ENCODE measurements at regions not wholly inside any gene's neighbourhood (a gene's known extent, or its start where the extent isn't known, plus 50 kb on each side); places are given as distances from the start of the nearest gene placed in this dataset.

- H3K27ac ChIP-seq (ENCODE audit: low read depth, low read length) = no peak overlapping the region
- H2AFZ ChIP-seq (ENCODE audit: low read depth, low read length, poor library complexity, severe bottlenecking) = no peak overlapping the region
- intact Hi-C loops (cut with micrococcal nuclease) = no loop called here
- H4K20me1 ChIP-seq (ENCODE audit: insufficient read depth) = no peaks in the 10 kb centered on the region
- DNase-seq (ENCODE audit: low read depth, low spot score) (no peak), ATAC-seq (no peak)
- TF ChIP-seq SIN3A (IDR thresholded peaks at IDR 0.05; ENCODE audit: low read depth) (no peak), CBX3 (IDR thresholded peaks at IDR 0.05; ENCODE audit: low read depth) (no peak), ZBTB33 (IDR thresholded peaks at IDR 0.05; ENCODE audit: extremely low read depth, insufficient replicate concordance, low read length) (no peak)
- CTCF ChIA-PET = interaction anchor here (1.5 kb wide), 1 partner anchor 48 kb away, joined by 3 read pairs; no protein-coding TSS in a partner anchor
- no peak overlapping the region for H3K4me3 ChIP-seq (replicated peaks in 1 of 2; ENCODE audit: low read depth in 1 of 2, low read length in 2 of 2)
- H3K9ac ChIP-seq (ENCODE audit: low read length) = no peak overlapping the region
- no peaks in the 10 kb centered on the region for H3K79me2 ChIP-seq (ENCODE audit: insufficient read depth, low read length)
- no peaks in the 10 kb centered on the region for H3K4me1 ChIP-seq (ENCODE audit: control insufficient read depth in 1 of 2, insufficient read depth in 2 of 2, low read length in 2 of 2)
- BruUV-seq (replicated peaks) = no TSS peak
- no peak overlapping the region for H3K4me2 ChIP-seq (ENCODE audit: low read length)
- RAD21 ChIA-PET (ENCODE audit: low non-redundant PET in 1 of 2, low total read pairs in 2 of 2, uncharacterized antibody in 2 of 2, unreplicated experiment in 2 of 2) = no interaction called here
- POLR2A ChIA-PET = no interaction called here
- H3K9me2 ChIP-seq (ENCODE audit: insufficient read depth) = no peaks in the 10 kb centered on the region
- H3K9me3 ChIP-seq (ENCODE audit: control insufficient read depth in 1 of 2, insufficient read depth in 1 of 2, low read depth in 1 of 2, low read length in 2 of 2) = peaks cover 0 to 3% of the 10 kb centered on the region in 2 experiments; a peak in 2 of 4 replicates
- H3K36me3 ChIP-seq (ENCODE audit: control insufficient read depth in 1 of 2, insufficient read depth in 2 of 2, low read length in 2 of 2) = no peaks in the 10 kb centered on the region
- no peaks in the 10 kb centered on the region for H3K27me3 ChIP-seq (ENCODE audit: insufficient read depth, low read length)
Observed at GRCh38 chr12:13313886-13314285, 117.4 kb downstream of the EMP1 start.

GRCh38 chr12:13311551-13311950 lies 115.0 kb downstream of the EMP1 start:
- no peak for DNase-seq (ENCODE audit: low read depth, low spot score)
- peaks cover 0 to 3% of the 10 kb centered on the region in 2 experiments; a peak in 1 of 4 replicates for H3K9me3 ChIP-seq (ENCODE audit: control insufficient read depth in 1 of 2, insufficient read depth in 1 of 2, low read depth in 1 of 2, low read length in 2 of 2)
- no peaks in the 10 kb centered on the region for H3K79me2 ChIP-seq (ENCODE audit: insufficient read depth, low read length)
- H3K27ac ChIP-seq (ENCODE audit: low read depth, low read length) = no peak overlapping the region
- H3K4me3 ChIP-seq (replicated peaks in 1 of 2; ENCODE audit: low read depth in 1 of 2, low read length in 2 of 2) = no peak overlapping the region
- no peak overlapping the region for H2AFZ ChIP-seq (ENCODE audit: low read depth, low read length, poor library complexity, severe bottlenecking)
- no peaks in the 10 kb centered on the region for H3K36me3 ChIP-seq (ENCODE audit: control insufficient read depth in 1 of 2, insufficient read depth in 2 of 2, low read length in 2 of 2)
- ChIA-PET CTCF (no interaction called here), RAD21 (ENCODE audit: low non-redundant PET in 1 of 2, low total read pairs in 2 of 2, uncharacterized antibody in 2 of 2, unreplicated experiment in 2 of 2) (no interaction called here), POLR2A (no interaction called here)
- H3K9ac ChIP-seq (ENCODE audit: low read length) = no peak overlapping the region
- no TSS peak for BruUV-seq (replicated peaks)
- no peak overlapping the region for H3K4me2 ChIP-seq (ENCODE audit: low read length)
- no peaks in the 10 kb centered on the region for H4K20me1 ChIP-seq (ENCODE audit: insufficient read depth)
- no peaks in the 10 kb centered on the region for H3K9me2 ChIP-seq (ENCODE audit: insufficient read depth)
- intact Hi-C loops (cut with micrococcal nuclease) = no loop called here
- no peaks in the 10 kb centered on the region for H3K27me3 ChIP-seq (ENCODE audit: insufficient read depth, low read length)
- H3K4me1 ChIP-seq (ENCODE audit: control insufficient read depth in 1 of 2, insufficient read depth in 2 of 2, low read length in 2 of 2) = no peaks in the 10 kb centered on the region
- ATAC-seq = no peak
- TF ChIP-seq JUND (IDR thresholded peaks at IDR 0.05) (no peak), EGR1 (IDR thresholded peaks at IDR 0.05; ENCODE audit: low read depth) (no peak), SRF (IDR thresholded peaks at IDR 0.05; ENCODE audit: low read depth) (no peak), POLR2A (IDR thresholded peaks at IDR 0.05; ENCODE audit: borderline replicate concordance, extremely low read depth, insufficient read depth, insufficient read length) (no peak), ZFX (IDR thresholded peaks at IDR 0.05) (no peak), ELF1 (IDR thresholded peaks at IDR 0.05; ENCODE audit: borderline replicate concordance, low read depth) (no peak), CTCF (IDR thresholded peaks at IDR 0.05 in 2 of 3, conservative IDR thresholded peaks at IDR 0.05 in 1 of 3; ENCODE audit: borderline replicate concordance in 1 of 3, insufficient read depth in 1 of 3, low read depth in 2 of 3, low read length in 2 of 3) (no peak), CEBPB (IDR thresholded peaks at IDR 0.05; ENCODE audit: low read depth) (no peak), MAX (IDR thresholded peaks at IDR 0.05) (no peak), EZH2 (IDR thresholded peaks at IDR 0.05) (no peak), CBX3 (IDR thresholded peaks at IDR 0.05; ENCODE audit: low read depth) (no peak), ZNF274 (IDR thresholded peaks at IDR 0.05; ENCODE audit: low read depth, low read length) (no peak), TCF7L2 (IDR thresholded peaks at IDR 0.05; ENCODE audit: borderline replicate concordance, extremely low read depth, insufficient read depth, insufficient read length) (no peak)

Data from HCT116 (cell line).